Left lung (tissue), 4 donors: ENCODE measurements at regions not wholly inside any gene's neighbourhood (a gene's known extent, or its start where the extent isn't known, plus 50 kb on each side); places are given as distances from the start of the nearest gene placed in this dataset.

Experiments used
- ATAC-seq: fragments of 200-7000 bp; cut with Tn5 transposase; one replicate; pipeline ENCODE4 v1.9.1; 2020; ENCODE audit warnings: moderate library complexity
- DNase-seq, 4 donors: peaks; one replicate each; pipeline ENCODE4 v3.0.0-alpha.2; 2013 to 2020
- H3K27ac ChIP-seq, 2 donors: fragments of 200-600 bp; sonication (generic) in 1 of 2; one replicate each; pipeline versions ENCODE4 v1.5.0 to v1.8.0; 2020 to 2021
- H3K27me3 ChIP-seq, 2 donors: fragments of 200-600 bp; sonication (generic) in 1 of 2; one replicate each; pipeline versions ENCODE4 v1.5.0 to v1.8.0; 2020 to 2021
- H3K36me3 ChIP-seq, 2 donors: fragments of 200-600 bp; sonication (generic) in 1 of 2; one replicate each; pipeline versions ENCODE4 v1.5.0 to v1.8.0; 2020 to 2021
- H3K4me1 ChIP-seq, 2 donors: fragments of 200-600 bp; one replicate each; pipeline ENCODE4 v1.8.0; 2021
- H3K4me3 ChIP-seq, 2 donors: fragments of 200-600 bp; sonication (generic) in 1 of 2; one replicate each; pipeline versions ENCODE4 v1.5.0 to v1.8.0; 2020 to 2021; ENCODE audit warnings: mild to moderate bottlenecking in 1 of 2
- H3K9me3 ChIP-seq, 2 donors: fragments of 200-600 bp; sonication (generic) in 1 of 2; one replicate each; pipeline versions ENCODE4 v1.5.0 to v1.8.0; 2020 to 2021
- CTCF ChIP-seq, 2 donors: fragments of 200-600 bp; sonication (generic) in 1 of 2; IDR thresholded peaks; one replicate each; pipeline versions ENCODE4 v1.5.0 to v1.8.0; 2021; ENCODE audit warnings: antibody characterized with exemption in 2 of 2
- intact Hi-C, 2 donors: fragments of 100-400 bp; cut with DNase I; formaldehyde crosslinking; loops; one replicate each; pipeline versions ENCODE4 v1.11.2 to v1.14.2; 2022
- donor health status: DM: no; HTN: yes; CAD: no.
- donor health status: DM: no; HTN: no; CAD: no.

- intact Hi-C loops, result no loop called here
- DNase-seq (no peak), ATAC-seq (peak; percentile 83)
- Histone ChIP-seq H3K9me3 (no peaks in the 10 kb centered on the region), H3K27me3 (peaks cover 0 to 5% of the 10 kb centered on the region in 2 donors), H3K36me3 (no peaks in the 10 kb centered on the region), H3K27ac (no peak overlapping the region), H3K4me3 (no peak overlapping the region), H3K4me1 (no peaks in the 10 kb centered on the region)
- no peak for TF ChIP-seq CTCF (IDR thresholded peaks at IDR 0.05)
Observed at GRCh38 chr14:36014236-36014635, 162.3 kb downstream of the PTCSC3 start.

GRCh38 chr14:36013483-36013882, 163.0 kb downstream of the PTCSC3 start:
- Histone ChIP-seq H3K27me3 (peaks cover 0 to 8% of the 10 kb centered on the region in 2 donors), H3K27ac (no peak overlapping the region), H3K4me1 (no peaks in the 10 kb centered on the region), H3K36me3 (no peaks in the 10 kb centered on the region), H3K4me3 (no peak overlapping the region), H3K9me3 (no peaks in the 10 kb centered on the region)
- intact Hi-C loops, result no loop called here
- ATAC-seq (peak; percentile 86), DNase-seq (no peak)
- TF ChIP-seq CTCF (IDR thresholded peaks at IDR 0.05), result no peak

- DNase-seq (no peak), ATAC-seq (no peak)
- no peak for TF ChIP-seq CTCF (IDR thresholded peaks at IDR 0.05)
- Histone ChIP-seq H3K9me3 (no peaks in the 10 kb centered on the region), H3K4me1 (no peaks in the 10 kb centered on the region), H3K36me3 (no peaks in the 10 kb centered on the region), H3K27me3 (peaks cover 0 to 12% of the 10 kb centered on the region in 2 donors), H3K4me3 (no peak overlapping the region), H3K27ac (no peak overlapping the region)
- intact Hi-C loops, result no loop called here
Observed at GRCh38 chr14:36012621-36013020, 163.9 kb downstream of the PTCSC3 start.

- Histone ChIP-seq H3K27ac (no peak overlapping the region), H3K9me3 (no peaks in the 10 kb centered on the region), H3K27me3 (peaks cover 0 to 12% of the 10 kb centered on the region in 2 donors), H3K36me3 (no peaks in the 10 kb centered on the region), H3K4me1 (no peaks in the 10 kb centered on the region), H3K4me3 (no peak overlapping the region)
- ATAC-seq (no peak), DNase-seq (no peak)
- intact Hi-C loops, result no loop called here
- TF ChIP-seq CTCF (IDR thresholded peaks at IDR 0.05), result no peak
Observed at GRCh38 chr14:36009643-36010042, 166.9 kb downstream of the PTCSC3 start.

GRCh38 chr14:36006623-36007022, 169.9 kb downstream of the PTCSC3 start:
- H3K4me3 ChIP-seq, result no peak overlapping the region
- intact Hi-C loops, result no loop called here
- H3K36me3 ChIP-seq, result no peaks in the 10 kb centered on the region
- peaks cover 0 to 12% of the 10 kb centered on the region in 2 donors for H3K27me3 ChIP-seq
- ATAC-seq (no peak), DNase-seq (no peak)
- H3K4me1 ChIP-seq, result no peaks in the 10 kb centered on the region
- TF ChIP-seq CTCF (IDR thresholded peaks at IDR 0.05), result no peak
- no peak overlapping the region for H3K27ac ChIP-seq
- H3K9me3 ChIP-seq, result no peaks in the 10 kb centered on the region
